GM21576 (cell line): ENCODE measurements at regions not wholly inside any gene's neighbourhood (a gene's known extent, or its start where the extent isn't known, plus 50 kb on each side); places are given as distances from the start of the nearest gene placed in this dataset.

Experiments used
- ATAC-seq: cut with Tn5 transposase; IDR thresholded peaks from one replicate; pipeline ENCODE4 v1.9.1; 2021; ENCODE audit warnings: mild to moderate bottlenecking, moderate library complexity; ENCODE audit not compliant: unreplicated experiment

GRCh38 chr10:104505521-104506042 is 135.5 kb upstream of the SORCS3 start:
- no peak for ATAC-seq

- no peak for ATAC-seq
Observed at GRCh38 chr10:104509981-104510380, 131.1 kb upstream of the SORCS3 start.

GRCh38 chr10:104510644-104511043 is 130.4 kb upstream of the SORCS3 start:
- ATAC-seq: no peak

DNA sequence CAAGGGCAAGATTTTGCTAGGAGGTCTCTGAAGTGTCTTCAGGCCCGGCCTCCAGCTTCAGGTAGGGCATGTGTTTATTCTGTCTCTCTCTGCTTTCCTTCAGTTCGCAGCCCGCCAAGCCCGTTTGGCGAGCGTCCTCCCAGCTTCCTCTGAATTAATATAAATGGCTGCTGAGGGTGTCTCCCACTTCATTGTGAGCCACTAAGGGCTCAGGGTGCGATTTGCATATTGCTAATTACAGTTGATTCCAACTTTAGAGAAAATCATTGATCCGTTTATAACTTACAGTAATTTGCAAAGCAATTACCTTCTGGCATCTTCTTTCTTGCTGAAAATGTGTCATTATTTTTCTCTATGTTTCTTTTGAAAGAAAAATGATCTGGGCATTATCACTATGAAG is 128.3 kb upstream of the SORCS3 start:
- no peak for ATAC-seq

DNA sequence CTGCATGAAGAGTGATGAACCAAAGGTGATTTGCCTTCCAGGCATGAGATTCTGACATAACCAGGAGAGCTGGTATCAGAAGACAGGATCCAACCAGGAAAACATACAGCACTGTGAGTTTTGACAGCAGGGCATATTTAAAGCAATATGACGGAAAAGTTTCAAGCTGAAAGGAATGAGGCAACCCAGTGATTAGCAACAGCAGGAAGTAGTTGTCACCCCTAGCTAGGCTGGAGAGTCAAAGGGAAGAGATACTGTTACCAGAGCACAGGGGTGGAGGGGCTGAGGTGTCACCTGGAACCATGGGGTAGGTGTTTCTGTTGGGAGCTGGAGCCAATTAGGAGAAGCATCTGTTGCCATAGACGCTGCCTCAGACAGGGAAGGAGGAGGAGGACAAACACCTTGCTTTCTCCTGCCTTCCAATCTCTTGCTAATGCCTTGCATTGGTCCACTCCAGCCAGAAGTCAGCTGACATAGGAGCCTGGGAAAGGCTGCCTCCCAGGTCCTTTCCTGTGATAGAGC is 125.4 kb upstream of the SORCS3 start:
- no peak for ATAC-seq

DNA sequence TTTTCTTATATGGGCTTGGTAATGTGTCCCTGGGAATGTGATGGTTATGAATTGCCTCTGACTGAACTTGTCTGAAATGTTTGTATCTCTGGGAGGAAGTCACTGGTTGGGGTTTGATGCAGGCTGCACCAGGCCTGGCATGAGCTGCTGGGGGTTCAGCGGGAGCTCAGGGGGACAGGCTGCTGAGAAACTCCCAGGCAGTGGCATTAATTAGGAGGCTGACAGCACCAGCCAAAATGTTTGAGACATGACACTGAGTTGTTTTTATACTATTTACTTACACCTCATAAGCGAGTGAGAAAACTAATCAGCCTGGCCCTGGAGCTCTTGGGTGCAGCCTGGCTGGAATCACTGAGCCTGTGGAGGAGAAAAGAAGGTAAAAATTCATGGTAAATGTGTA is 124.1 kb upstream of the SORCS3 start:
- ATAC-seq: no peak

GRCh38 chr10:104517946-104518345 is 123.1 kb upstream of the SORCS3 start:
- no peak for ATAC-seq

DNA sequence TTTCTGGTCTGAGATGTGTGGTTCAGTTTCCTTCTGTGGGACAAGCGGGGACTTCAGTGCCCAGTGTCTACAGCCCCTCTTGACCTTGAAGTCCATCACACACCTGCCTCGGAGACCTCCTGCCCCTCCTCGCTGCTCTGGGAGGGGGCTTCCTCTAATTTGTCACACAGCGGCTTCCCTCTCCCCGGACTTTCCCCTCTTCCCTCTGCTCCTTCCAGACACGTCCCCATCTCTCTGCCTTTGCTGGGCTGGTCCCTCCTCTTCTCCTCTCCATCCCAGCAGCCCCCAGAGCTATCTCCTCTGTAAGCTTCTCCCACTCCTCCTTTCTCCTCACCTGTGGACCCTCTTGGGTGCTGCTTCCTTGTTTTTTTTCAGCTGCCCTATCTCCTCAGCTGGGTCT is 122.2 kb upstream of the SORCS3 start:
- ATAC-seq: no peak

DNA sequence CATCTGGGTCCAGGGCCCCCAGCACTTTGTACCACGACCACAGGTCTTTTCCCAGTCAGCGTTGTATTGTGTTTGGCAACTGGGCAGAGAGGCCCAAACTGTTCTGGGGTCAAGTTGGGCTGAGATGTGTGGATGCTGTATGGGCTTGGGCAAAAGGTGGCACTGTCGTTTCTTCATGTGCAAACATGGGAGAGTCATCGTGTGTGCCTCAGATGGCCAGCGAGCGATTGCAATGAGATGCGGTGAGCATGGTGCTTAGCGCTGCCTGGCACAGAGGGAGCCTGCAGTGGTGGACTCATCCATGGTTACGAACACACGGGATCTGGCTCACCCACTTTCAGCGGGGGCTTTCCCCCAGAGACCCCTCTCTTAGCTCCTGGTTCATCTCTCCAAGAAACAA is 120.4 kb upstream of the SORCS3 start:
- ATAC-seq: no peak

DNA sequence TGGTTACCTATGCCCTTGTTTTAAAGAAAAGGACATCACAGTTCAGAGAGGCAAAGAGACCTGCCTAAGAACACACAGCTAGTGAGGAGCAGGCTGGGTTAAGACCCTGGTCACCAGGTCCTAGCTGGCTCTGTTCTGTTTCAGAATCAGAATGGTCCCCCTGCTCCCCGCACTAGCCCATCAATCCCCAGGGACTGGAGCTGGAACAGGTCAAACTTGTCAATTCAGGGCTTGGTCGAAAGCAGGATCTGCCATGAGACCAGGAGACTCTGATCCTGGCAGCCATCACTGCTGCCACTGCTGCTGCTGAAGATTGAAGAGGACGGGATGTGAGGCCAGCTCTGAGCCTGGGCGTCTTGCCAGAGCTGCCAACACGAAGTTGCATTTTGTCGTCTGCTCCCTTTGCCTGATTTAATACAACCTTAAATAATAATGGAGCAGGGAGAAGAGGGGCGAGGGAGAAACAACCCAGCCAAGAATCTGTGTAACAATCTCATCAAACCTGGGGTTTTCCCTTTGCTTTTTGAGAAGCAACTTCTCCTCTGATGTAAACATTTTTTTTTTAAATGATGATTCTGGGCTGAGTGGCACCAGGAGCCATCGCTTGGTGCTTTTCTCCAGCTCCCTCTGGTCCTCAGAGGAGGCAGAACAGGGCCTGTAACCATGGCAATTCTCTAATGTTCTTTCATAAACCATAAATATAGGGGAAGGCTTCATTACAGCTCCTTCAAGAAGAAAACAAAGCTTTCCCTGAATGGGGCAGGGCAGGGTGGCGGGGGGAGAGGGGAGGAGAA is 119.0 kb upstream of the SORCS3 start:
- no peak for ATAC-seq

DNA sequence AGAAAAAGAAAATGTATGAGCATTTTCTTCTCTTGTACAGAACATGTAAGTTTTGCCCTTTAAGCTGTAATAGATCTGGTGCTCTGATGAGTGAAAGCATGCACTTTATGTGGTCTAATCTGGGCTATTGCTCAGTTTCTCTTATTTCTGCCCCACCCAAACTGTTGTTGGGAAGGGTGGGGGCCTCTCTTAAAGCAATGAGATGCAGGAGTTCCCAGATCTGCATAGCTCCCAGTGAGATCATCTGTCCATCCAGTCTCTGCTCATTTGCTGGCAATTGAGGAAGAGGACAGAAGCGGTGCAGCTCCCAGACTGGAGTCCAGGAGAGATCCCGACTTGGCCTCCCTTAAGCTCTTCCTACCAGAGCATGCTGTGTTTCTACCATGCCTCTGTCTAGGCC is 114.9 kb upstream of the SORCS3 start:
- ATAC-seq: no peak

- no peak for ATAC-seq
Observed at GRCh38 chr10:104527013-104527412, 114.1 kb upstream of the SORCS3 start.

GRCh38 chr10:104540181-104540580 is 100.9 kb upstream of the SORCS3 start:
- no peak for ATAC-seq

GRCh38 chr10:104541820-104542219 is 99.3 kb upstream of the SORCS3 start:
- no peak for ATAC-seq

DNA sequence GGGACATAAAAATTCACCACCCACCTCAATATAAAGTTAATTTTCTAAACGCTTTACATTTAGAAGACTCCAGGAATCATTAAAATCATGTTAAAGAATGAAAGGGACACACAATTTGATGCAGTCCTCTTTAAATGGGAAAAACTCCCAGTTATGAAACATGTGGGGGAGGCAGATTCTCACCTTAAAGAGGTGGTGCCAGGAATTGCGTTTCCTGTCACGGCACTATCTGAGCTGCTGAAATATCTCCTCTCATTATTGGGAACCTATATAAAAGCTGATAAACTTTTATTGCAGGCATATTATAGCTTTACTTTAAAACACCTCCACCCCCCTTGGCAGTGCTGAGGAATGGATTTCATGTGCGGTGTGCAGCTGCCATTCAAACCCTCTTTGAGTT is 94.8 kb upstream of the SORCS3 start:
- no peak for ATAC-seq

DNA sequence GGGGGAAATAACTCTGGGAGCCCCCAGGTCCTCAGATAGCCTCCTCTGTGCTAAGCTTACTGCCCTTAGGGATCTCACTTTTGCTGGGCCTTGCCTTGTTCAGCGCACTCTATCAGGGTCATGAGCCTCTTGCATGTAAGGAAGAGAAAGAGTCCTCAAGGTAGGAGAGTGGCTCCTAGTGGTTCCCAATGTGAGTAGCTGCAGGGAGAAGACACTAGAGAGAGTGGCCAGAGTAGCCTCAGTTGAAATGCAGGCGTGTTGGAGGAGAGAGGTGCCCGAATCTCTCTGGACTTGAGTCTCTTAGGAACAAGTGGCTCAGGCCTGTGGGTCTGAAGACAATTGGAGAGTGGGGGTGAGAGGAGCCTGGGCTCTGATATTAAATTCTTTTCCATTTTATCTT is 94.3 kb upstream of the SORCS3 start:
- ATAC-seq: no peak

- no peak for ATAC-seq
Observed at GRCh38 chr10:104548090-104548489, 93.0 kb upstream of the SORCS3 start.

- no peak for ATAC-seq
Observed at GRCh38 chr10:104556831-104557230, 84.3 kb upstream of the SORCS3 start.

GRCh38 chr10:104557966-104558365 is 83.1 kb upstream of the SORCS3 start:
- no peak for ATAC-seq

DNA sequence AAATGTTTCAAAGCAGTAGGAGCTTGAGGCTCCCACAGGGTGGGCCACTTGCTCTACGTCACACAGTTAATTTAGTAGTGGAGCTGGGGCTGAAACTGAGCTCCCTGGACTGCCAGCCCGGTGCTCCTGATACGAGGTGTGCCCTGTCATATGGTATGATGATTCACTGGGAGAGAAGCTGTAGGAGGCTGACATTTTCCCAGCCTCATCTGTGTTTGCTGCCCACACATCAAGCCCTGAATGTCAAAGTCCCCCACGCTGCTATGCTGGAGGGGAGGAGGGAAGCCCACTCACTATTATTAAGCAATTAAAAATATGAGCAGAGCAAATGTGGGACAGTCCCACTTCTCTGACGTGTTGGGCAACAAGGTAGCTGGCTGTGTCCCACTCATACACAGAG is 81.2 kb upstream of the SORCS3 start:
- no peak for ATAC-seq

DNA sequence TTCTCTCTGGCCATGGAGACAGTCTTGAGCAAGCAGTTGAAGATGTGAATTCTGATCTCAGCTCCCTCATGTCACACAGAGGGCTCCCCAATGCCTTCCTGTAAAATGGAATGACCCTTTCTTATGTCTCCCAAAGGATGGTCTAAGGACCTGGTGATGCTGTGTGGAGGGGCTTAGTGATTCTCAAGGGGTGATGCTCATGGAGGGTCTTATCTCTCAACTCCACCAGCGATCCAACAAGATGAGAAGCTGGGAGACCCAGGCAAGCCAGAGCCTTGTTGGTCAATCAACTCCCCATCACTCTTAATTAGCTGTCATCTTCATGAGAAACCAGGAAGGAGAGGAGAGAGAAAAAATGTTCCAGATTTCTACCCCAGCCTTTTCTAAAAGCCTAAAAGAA is 78.0 kb upstream of the SORCS3 start:
- no peak for ATAC-seq

- no peak for ATAC-seq
Observed at GRCh38 chr10:104563548-104563947, 77.5 kb upstream of the SORCS3 start.

- ATAC-seq: no peak
Observed at GRCh38 chr10:104574427-104574826, 66.7 kb upstream of the SORCS3 start.
